HUDEP-2 (cell line): ENCODE measurements at regions not wholly inside any gene's neighbourhood (a gene's known extent, or its start where the extent isn't known, plus 50 kb on each side); places are given as distances from the start of the nearest gene placed in this dataset.

Source experiments
- DNase-seq, 76 experiments: peaks; one replicate each; lab custom pipeline; 2025; ENCODE audit not compliant: unreplicated experiment in 76 of 76; lab: John Stamatoyannopoulos, UW

- DNase-seq = no peak
Measured at GRCh38 chr18:44510390-44510789, 170.3 kb upstream of the SETBP1 start.

GRCh38 chr18:44513233-44513632 is 167.5 kb upstream of the SETBP1 start:
- no peak for DNase-seq

GRCh38 chr18:44514106-44514505 is 166.6 kb upstream of the SETBP1 start:
- no peak for DNase-seq

- DNase-seq = no peak
Measured at GRCh38 chr18:44514766-44515165, 165.9 kb upstream of the SETBP1 start.

GRCh38 chr18:44516450-44516849 is 164.2 kb upstream of the SETBP1 start:
- DNase-seq = no peak

GRCh38 chr18:44517136-44517535 is 163.6 kb upstream of the SETBP1 start:
- DNase-seq = no peak

GRCh38 chr18:44518091-44518615 is 162.5 kb upstream of the SETBP1 start:
- DNase-seq = peak in 1 of 76 experiments; percentile 0

- no peak for DNase-seq
Measured at GRCh38 chr18:44518666-44519065, 162.0 kb upstream of the SETBP1 start.

GRCh38 chr18:44520981-44521667 is 159.6 kb upstream of the SETBP1 start:
- DNase-seq = no peak

- DNase-seq = no peak
Measured at GRCh38 chr18:44521668-44522022, 159.0 kb upstream of the SETBP1 start.

GRCh38 chr18:44526705-44527415 is 153.8 kb upstream of the SETBP1 start:
- no peak for DNase-seq

GRCh38 chr18:44533071-44533470 is 147.6 kb upstream of the SETBP1 start:
- DNase-seq = no peak

GRCh38 chr18:44536046-44536445 is 144.6 kb upstream of the SETBP1 start:
- no peak for DNase-seq

GRCh38 chr18:44536619-44537018 is 144.1 kb upstream of the SETBP1 start:
- no peak for DNase-seq

GRCh38 chr18:44537526-44537925 is 143.2 kb upstream of the SETBP1 start:
- DNase-seq = no peak

GRCh38 chr18:44539926-44540325 is 140.8 kb upstream of the SETBP1 start:
- no peak for DNase-seq

- no peak for DNase-seq
Measured at GRCh38 chr18:44541159-44541558, 139.5 kb upstream of the SETBP1 start.

- DNase-seq = no peak
Measured at GRCh38 chr18:44541781-44542180, 138.9 kb upstream of the SETBP1 start.

GRCh38 chr18:44543387-44543786 is 137.3 kb upstream of the SETBP1 start:
- no peak for DNase-seq

GRCh38 chr18:44545359-44545985 is 135.2 kb upstream of the SETBP1 start:
- DNase-seq = no peak

GRCh38 chr18:44546954-44547353 is 133.7 kb upstream of the SETBP1 start:
- DNase-seq = no peak
